ENCODE measurements at regions not wholly inside any gene's neighbourhood (a gene's known extent, or its start where the extent isn't known, plus 50 kb on each side); places are given as distances from the start of the nearest gene placed in this dataset.

DNA sequence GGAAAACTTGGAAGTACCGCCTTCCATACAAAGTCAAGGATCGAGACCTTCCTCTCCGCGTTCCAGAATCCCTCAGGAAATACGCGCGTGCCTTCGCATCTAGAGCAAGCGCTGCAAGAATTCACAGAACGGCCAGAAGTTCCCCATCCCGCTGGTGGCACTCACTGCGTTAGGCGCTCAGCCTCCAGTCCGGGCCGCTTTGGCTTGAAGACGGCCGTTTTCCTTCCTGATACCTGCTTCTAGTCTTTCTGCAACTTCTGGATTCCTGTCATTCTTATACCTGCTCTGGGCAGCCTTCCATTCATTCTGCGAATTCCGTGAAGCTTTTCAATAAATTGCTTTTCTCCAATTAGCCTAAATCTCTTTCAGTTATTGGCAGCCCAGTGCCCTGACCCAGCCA lies 896.4 kb downstream of the TRIML1 start:
- H3K4me2 ChIP-seq (ENCODE audit: low read length) = no peak overlapping the region
- CTCF ChIA-PET = no interaction called here

DNA sequence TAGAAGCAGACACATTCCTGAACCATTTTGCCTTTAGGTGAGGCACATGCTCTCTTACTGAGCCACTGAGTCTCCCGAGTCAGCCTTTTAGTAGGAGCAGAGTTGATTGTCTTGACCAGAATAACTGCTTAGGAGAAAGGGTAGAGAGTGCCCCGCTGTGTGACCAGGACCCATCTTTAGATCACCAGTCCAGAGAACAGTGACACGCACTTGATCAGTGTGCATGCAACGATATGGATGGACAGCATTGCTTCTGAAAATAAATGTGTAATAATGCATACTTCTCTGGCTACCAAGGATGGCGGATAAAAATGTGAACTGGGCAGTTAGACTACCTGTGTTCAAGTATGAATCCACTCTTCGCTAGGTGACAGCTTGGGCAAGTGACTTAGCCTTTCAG lies 897.7 kb downstream of the TRIML1 start:
- H3K4me2 ChIP-seq (ENCODE audit: low read length) = no peak overlapping the region
- no peak overlapping the region for H2AFZ ChIP-seq (ENCODE audit: low read length)
- H3K36me3 ChIP-seq (ENCODE audit: low read depth, low read length) = no peaks in the 10 kb centered on the region
- no peaks in the 10 kb centered on the region for H3K79me2 ChIP-seq (ENCODE audit: low read length)
- DNase-seq = no peak
- H3F3A ChIP-seq (ENCODE audit: low read length, unreplicated experiment) = no peaks in the 10 kb centered on the region
- H4K20me1 ChIP-seq (ENCODE audit: low read length) = no peaks in the 10 kb centered on the region
- intact Hi-C loops (cut with micrococcal nuclease) = no loop called here
- no peaks in the 10 kb centered on the region for H3K4me1 ChIP-seq (ENCODE audit: insufficient read depth, low read length)
- ChIA-PET POLR2A (ENCODE audit: unreplicated experiment) (no interaction called here), CTCF (no interaction called here)
- BruUV-seq (replicated peaks) = no TSS peak
- H3K9me3 ChIP-seq (ENCODE audit: low read length) = no peaks in the 10 kb centered on the region
- no peaks in the 10 kb centered on the region for H3K9me2 ChIP-seq (replicated peaks; ENCODE audit: low read length)
- no peak for ATAC-seq
- H3K27me3 ChIP-seq (ENCODE audit: low read length) = no peaks in the 10 kb centered on the region
- no peak overlapping the region for H3K4me3 ChIP-seq (ENCODE audit: low read length)
- H3K9ac ChIP-seq (ENCODE audit: low read length) = no peak overlapping the region
- H3K27ac ChIP-seq (ENCODE audit: low read length) = no peak overlapping the region
- TF ChIP-seq EZH2phosphoT487 (IDR thresholded peaks at IDR 0.05; ENCODE audit: borderline replicate concordance, low read length) (no peak), EZH2 (IDR thresholded peaks at IDR 0.05; ENCODE audit: low read length, unreplicated experiment) (no peak)
- TF ChIP-seq, protein P1, sequence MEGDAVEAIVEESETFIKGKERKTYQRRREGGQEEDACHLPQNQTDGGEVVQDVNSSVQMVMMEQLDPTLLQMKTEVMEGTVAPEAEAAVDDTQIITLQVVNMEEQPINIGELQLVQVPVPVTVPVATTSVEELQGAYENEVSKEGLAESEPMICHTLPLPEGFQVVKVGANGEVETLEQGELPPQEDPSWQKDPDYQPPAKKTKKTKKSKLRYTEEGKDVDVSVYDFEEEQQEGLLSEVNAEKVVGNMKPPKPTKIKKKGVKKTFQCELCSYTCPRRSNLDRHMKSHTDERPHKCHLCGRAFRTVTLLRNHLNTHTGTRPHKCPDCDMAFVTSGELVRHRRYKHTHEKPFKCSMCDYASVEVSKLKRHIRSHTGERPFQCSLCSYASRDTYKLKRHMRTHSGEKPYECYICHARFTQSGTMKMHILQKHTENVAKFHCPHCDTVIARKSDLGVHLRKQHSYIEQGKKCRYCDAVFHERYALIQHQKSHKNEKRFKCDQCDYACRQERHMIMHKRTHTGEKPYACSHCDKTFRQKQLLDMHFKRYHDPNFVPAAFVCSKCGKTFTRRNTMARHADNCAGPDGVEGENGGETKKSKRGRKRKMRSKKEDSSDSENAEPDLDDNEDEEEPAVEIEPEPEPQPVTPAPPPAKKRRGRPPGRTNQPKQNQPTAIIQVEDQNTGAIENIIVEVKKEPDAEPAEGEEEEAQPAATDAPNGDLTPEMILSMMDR (conservative IDR thresholded peaks at IDR 0.05; ENCODE audit: low read depth, low read length) = no peak

More for the DNA sequence above, 896.4 kb downstream of the TRIML1 start:
- Histone ChIP-seq H3K36me3 (ENCODE audit: low read depth, low read length) (no peaks in the 10 kb centered on the region), H3K9me3 (ENCODE audit: low read length) (no peaks in the 10 kb centered on the region), H2AFZ (ENCODE audit: low read length) (no peak overlapping the region), H3F3A (ENCODE audit: low read length, unreplicated experiment) (no peaks in the 10 kb centered on the region), H4K20me1 (ENCODE audit: low read length) (no peaks in the 10 kb centered on the region), H3K27ac (ENCODE audit: low read length) (no peak overlapping the region), H3K4me1 (ENCODE audit: insufficient read depth, low read length) (no peaks in the 10 kb centered on the region), H3K4me3 (ENCODE audit: low read length) (no peak overlapping the region), H3K27me3 (ENCODE audit: low read length) (no peaks in the 10 kb centered on the region), H3K9ac (ENCODE audit: low read length) (no peak overlapping the region), H3K9me2 (replicated peaks; ENCODE audit: low read length) (no peaks in the 10 kb centered on the region), H3K79me2 (ENCODE audit: low read length) (no peaks in the 10 kb centered on the region)
- TF ChIP-seq, protein P1 (conservative IDR thresholded peaks at IDR 0.05; ENCODE audit: low read depth, low read length) = no peak
- TF ChIP-seq EZH2 (IDR thresholded peaks at IDR 0.05; ENCODE audit: low read length, unreplicated experiment) = no peak
- no peak for TF ChIP-seq EZH2phosphoT487 (IDR thresholded peaks at IDR 0.05; ENCODE audit: borderline replicate concordance, low read length)
- POLR2A ChIA-PET (ENCODE audit: unreplicated experiment) = no interaction called here
- no peak for DNase-seq
- intact Hi-C loops (cut with micrococcal nuclease) = no loop called here
- BruUV-seq (replicated peaks) = no TSS peak
- ATAC-seq = no peak

DNA sequence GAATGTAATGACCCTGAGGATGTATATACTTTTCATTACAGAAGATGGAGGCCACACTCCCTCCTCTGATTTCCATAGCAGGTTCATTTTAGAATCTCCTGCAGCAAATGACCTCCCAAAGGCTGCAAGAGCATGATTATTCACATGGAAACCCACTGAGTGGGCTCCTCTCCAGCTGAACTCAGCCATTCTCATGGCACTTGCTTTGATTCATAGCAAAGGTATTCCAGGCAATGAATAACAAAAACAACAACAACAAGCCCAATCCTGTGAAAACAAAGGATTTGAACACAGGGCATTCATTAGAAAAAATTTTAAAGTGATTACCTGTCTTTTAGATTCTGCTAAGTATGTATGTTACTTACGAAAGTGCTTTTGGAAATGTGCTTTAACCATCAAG lies 894.0 kb upstream of the FRG1 start:
- no peaks in the 10 kb centered on the region for H4K20me1 ChIP-seq (ENCODE audit: low read length)
- H3K9me2 ChIP-seq (replicated peaks; ENCODE audit: low read length) = no peaks in the 10 kb centered on the region
- ChIA-PET POLR2A (ENCODE audit: unreplicated experiment) (no interaction called here), CTCF (no interaction called here)
- H3K4me1 ChIP-seq (ENCODE audit: insufficient read depth, low read length) = no peaks in the 10 kb centered on the region
- H3K27ac ChIP-seq (ENCODE audit: low read length) = no peak overlapping the region
- no peak overlapping the region for H3K4me3 ChIP-seq (ENCODE audit: low read length)
- no peak overlapping the region for H3K4me2 ChIP-seq (ENCODE audit: low read length)
- TF ChIP-seq EZH2phosphoT487 (IDR thresholded peaks at IDR 0.05; ENCODE audit: borderline replicate concordance, low read length) (no peak), EZH2 (IDR thresholded peaks at IDR 0.05; ENCODE audit: low read length, unreplicated experiment) (no peak)
- TF ChIP-seq, protein P1 (conservative IDR thresholded peaks at IDR 0.05; ENCODE audit: low read depth, low read length) = no peak
- H2AFZ ChIP-seq (ENCODE audit: low read length) = no peak overlapping the region
- intact Hi-C loops (cut with micrococcal nuclease) = no loop called here
- ATAC-seq (no peak), DNase-seq (no peak)
- no peak overlapping the region for H3K9ac ChIP-seq (ENCODE audit: low read length)
- no peaks in the 10 kb centered on the region for H3K79me2 ChIP-seq (ENCODE audit: low read length)
- no peaks in the 10 kb centered on the region for H3F3A ChIP-seq (ENCODE audit: low read length, unreplicated experiment)
- no peaks in the 10 kb centered on the region for H3K36me3 ChIP-seq (ENCODE audit: low read depth, low read length)
- no TSS peak for BruUV-seq (replicated peaks)
- no peaks in the 10 kb centered on the region for H3K27me3 ChIP-seq (ENCODE audit: low read length)
- no peaks in the 10 kb centered on the region for H3K9me3 ChIP-seq (ENCODE audit: low read length)

Data from PC-3 (cell line).